Fibroblast of villous mesenchyme (primary cell): ENCODE measurements at regions not wholly inside any gene's neighbourhood (a gene's known extent, or its start where the extent isn't known, plus 50 kb on each side); places are given as distances from the start of the nearest gene placed in this dataset.

ENCODE experiments used
- DNase-seq: peaks from one replicate; pipeline ENCODE4 v3.0.0-alpha.2; 2010; ENCODE audit warnings: low read depth
- H3K4me3 ChIP-seq: 2 replicates; pipeline ENCODE4 v1.5.1; 2011; ENCODE audit warnings: low read depth, mild to moderate bottlenecking, low read length
- TF ChIP-seq, protein P1 (sequence below): IDR thresholded peaks from 2 replicates; pipeline ENCODE4 v1.5.1; 2012; ENCODE audit warnings: low read depth, mild to moderate bottlenecking, low read length; ENCODE audit not compliant: insufficient read depth

DNA sequence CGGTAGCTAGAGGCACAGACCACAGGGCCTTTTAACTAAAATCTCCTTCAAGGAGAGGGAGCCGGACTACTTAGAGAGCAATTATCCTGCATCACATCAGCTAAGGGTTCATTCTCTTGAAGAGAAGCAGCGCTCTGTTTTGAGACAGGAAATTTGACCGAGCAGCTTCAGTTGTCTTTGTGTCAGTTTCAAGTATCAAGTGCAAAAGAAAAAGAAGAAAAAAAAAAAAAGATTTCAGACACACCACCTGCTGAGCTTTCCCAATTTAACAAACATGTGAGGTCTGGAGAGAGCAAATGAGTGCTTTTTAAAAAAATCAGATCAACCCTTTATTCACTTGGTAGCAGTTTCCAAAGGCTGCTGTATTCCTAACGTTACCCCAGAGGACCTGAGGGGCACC is 273.5 kb upstream of the POU3F2 start:
- TF ChIP-seq, protein P1, sequence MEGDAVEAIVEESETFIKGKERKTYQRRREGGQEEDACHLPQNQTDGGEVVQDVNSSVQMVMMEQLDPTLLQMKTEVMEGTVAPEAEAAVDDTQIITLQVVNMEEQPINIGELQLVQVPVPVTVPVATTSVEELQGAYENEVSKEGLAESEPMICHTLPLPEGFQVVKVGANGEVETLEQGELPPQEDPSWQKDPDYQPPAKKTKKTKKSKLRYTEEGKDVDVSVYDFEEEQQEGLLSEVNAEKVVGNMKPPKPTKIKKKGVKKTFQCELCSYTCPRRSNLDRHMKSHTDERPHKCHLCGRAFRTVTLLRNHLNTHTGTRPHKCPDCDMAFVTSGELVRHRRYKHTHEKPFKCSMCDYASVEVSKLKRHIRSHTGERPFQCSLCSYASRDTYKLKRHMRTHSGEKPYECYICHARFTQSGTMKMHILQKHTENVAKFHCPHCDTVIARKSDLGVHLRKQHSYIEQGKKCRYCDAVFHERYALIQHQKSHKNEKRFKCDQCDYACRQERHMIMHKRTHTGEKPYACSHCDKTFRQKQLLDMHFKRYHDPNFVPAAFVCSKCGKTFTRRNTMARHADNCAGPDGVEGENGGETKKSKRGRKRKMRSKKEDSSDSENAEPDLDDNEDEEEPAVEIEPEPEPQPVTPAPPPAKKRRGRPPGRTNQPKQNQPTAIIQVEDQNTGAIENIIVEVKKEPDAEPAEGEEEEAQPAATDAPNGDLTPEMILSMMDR = no peak
- no peak overlapping the region for H3K4me3 ChIP-seq
- DNase-seq = no peak

DNA sequence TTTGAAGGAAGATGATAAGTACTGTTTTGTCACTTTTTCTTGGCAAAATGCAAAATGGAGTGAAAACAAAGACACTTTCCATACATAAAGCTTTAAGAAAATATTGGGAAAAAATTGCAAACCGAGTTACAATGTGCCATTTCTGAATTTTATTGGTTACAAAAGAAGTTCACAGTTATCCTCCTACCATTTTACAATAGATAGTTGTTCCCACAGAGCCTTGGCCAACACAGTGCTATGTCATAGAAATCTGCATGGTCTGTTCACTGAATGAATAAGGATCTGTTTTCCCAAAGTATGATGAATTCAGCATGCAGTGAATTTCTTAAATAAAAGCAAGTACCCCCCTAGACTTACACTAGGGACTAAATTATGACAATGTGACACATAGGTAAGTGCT is 268.2 kb upstream of the POU3F2 start:
- TF ChIP-seq, protein P1 = no peak
- H3K4me3 ChIP-seq = no peak overlapping the region
- no peak for DNase-seq

DNA sequence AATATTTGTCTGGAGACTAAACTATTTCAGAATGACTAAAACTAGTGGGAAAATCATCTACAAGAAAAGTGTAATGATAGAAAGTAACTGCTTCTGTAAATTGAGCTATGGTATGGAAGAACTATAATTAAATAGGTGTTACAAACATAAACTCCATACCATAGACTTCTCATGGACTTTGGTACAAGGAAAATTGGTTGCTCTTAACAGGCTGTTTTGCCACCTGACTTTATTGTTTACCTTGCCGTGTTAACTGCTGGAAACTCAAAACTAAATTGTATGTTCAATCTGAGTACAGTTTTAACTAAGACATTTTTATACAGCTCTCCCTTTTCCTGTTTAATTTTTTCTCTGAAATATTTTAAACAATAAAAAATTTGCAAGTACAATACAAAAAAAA is 261.8 kb upstream of the POU3F2 start:
- no peak for DNase-seq
- no peak overlapping the region for H3K4me3 ChIP-seq
- TF ChIP-seq, protein P1 = no peak

DNA sequence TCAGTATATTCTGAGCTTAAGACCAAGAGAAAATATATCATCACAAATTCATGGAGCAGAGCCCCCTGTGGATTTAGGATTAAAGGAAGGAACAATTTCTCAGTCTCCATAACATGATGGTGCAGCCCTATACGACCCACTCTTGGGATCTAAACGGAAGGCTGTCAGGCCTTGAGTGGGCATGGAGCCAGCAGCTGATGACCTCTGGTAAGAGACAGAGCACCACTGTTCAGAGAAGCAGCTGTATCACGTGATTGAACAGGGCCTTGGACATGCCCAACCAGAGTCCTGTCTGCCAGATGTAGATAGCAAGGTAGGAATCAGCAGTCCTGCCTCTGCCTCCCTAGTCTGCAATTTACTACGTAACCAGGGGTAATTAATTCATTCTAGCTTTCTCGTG is 259.4 kb upstream of the POU3F2 start:
- DNase-seq = no peak

DNA sequence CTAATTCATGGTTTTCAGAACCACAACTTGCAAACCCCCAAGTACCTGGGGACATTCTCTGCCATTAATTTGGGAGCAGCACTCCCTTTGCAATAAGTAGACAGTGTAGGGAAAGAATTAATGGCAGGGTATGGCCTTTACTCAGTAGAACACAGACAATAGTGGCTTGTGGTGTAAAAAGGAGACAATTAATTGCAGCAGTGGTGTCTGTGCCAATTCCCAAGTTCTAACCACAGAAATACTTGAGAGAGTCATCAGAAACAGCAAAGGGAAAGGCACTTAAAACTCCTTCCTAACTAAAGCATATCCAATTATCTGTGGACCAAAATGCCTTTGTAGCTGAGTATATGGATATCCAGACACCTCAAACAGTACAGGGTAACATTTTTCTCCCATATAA is 257.6 kb upstream of the POU3F2 start:
- H3K4me3 ChIP-seq = no peak overlapping the region
- DNase-seq = no peak
- TF ChIP-seq, protein P1 = no peak

More for the DNA sequence above, 259.4 kb upstream of the POU3F2 start:
- no peak overlapping the region for H3K4me3 ChIP-seq
- TF ChIP-seq, protein P1 = no peak

DNA sequence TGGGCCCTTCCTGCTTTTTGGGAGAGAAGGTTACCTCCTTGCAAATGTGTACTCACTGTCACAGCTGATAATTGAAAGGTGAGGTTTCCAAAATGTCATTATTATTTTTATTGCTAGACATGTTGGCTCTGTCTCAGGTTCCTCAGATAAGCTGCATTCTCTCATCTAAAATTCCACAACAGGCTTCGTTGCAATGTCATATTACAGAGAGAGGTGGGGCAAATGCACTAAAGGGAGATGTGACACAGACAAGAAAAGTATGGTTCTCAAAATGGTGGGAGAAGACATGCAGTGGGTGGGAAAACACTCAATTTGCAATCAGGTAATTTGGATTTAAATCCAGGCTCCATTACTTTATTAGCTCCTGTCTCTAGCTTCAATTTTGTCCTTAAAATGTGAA is 256.4 kb upstream of the POU3F2 start:
- DNase-seq = no peak
- H3K4me3 ChIP-seq = no peak overlapping the region
- TF ChIP-seq, protein P1 = no peak

DNA sequence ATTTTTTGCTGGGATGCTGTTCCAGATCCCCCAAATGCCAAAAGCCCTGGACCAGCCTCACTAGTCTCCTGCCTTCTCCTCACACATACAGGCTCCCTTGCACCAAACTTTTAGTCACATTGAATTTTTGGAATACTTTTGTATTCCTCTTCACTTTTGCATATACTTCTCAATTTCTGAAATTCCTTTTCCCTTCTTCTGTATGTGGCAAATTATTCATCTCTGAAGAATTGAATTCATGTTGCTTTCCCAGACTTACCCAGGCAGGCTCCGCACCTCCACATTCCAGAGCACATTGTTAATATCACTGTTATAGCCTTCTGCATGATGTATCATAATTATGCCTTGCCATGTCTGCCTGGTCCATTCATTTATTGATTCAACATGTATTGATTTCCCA is 255.3 kb upstream of the POU3F2 start:
- no peak for DNase-seq
- no peak overlapping the region for H3K4me3 ChIP-seq
- TF ChIP-seq, protein P1 = no peak
